Neuronal stem cell (in vitro differentiated cells): ENCODE measurements at regions not wholly inside any gene's neighbourhood (a gene's known extent, or its start where the extent isn't known, plus 50 kb on each side); places are given as distances from the start of the nearest gene placed in this dataset.

Experiments
- DNase-seq: peaks from one replicate; pipeline ENCODE4 v3.0.0-alpha.2; 2013; ENCODE audit warnings: low spot score
- H2AFZ ChIP-seq: one replicate; pipeline ENCODE4 v1.6.1; 2013; ENCODE audit warnings: mild to moderate bottlenecking, low read length, inconsistent platforms
- H2AK5ac ChIP-seq: 2 replicates; pipeline ENCODE4 v1.6.1; 2013; ENCODE audit warnings: low read depth, mild to moderate bottlenecking, inconsistent platforms, low read length, moderate library complexity, mixed read lengths
- H2BK120ac ChIP-seq: 2 replicates; pipeline ENCODE4 v1.6.1; 2013; ENCODE audit warnings: low read depth, mild to moderate bottlenecking, inconsistent platforms, low read length, moderate library complexity, mixed read lengths
- H2BK12ac ChIP-seq: one replicate; pipeline ENCODE4 v1.6.1; 2013; ENCODE audit warnings: low read length, inconsistent platforms
- H2BK15ac ChIP-seq: 2 replicates; pipeline ENCODE4 v1.6.1; 2013; ENCODE audit warnings: mild to moderate bottlenecking, low read length, inconsistent platforms, mixed read lengths
- H2BK5ac ChIP-seq: one replicate; pipeline ENCODE4 v1.6.1; 2013; ENCODE audit warnings: inconsistent platforms, mild to moderate bottlenecking, low read length, moderate library complexity
- H3K14ac ChIP-seq: one replicate; pipeline ENCODE4 v1.6.1; 2013; ENCODE audit warnings: low read length, inconsistent platforms
- H3K18ac ChIP-seq: 2 replicates; pipeline ENCODE4 v1.6.1; 2013; ENCODE audit warnings: low read length, inconsistent platforms
- H3K23ac ChIP-seq: 2 replicates; pipeline ENCODE4 v1.6.1; 2013; ENCODE audit warnings: low read depth, mild to moderate bottlenecking, mixed read lengths, low read length, inconsistent platforms; ENCODE audit not compliant: poor library complexity
- H3K27ac ChIP-seq: replicated peaks from 3 replicates; pipeline ENCODE4 v1.5.1; 2013; ENCODE audit warnings: low read length, inconsistent platforms
- H3K27me3 ChIP-seq, 3 experiments: 2 replicates each; pipeline ENCODE4 v1.6.1; 2013; ENCODE audit warnings: low read length in 3 of 3, mild to moderate bottlenecking in 2 of 3, inconsistent platforms in 1 of 3, low read depth in 1 of 3, mixed read lengths in 1 of 3, moderate library complexity in 1 of 3; ENCODE audit not compliant: control insufficient read depth in 3 of 3, insufficient read depth in 3 of 3
- H3K36me3 ChIP-seq, 2 donors: replicated peaks in 1 of 2; 2 replicates each; pipeline ENCODE4 v1.6.1; 2013; ENCODE audit warnings: low read length in 2 of 2; ENCODE audit not compliant: control insufficient read depth in 2 of 2, insufficient read depth in 2 of 2
- H3K4ac ChIP-seq: 2 replicates; pipeline ENCODE4 v1.6.1; 2013; ENCODE audit warnings: inconsistent platforms, mild to moderate bottlenecking, low read length, moderate library complexity
- H3K4me1 ChIP-seq, 2 donors: 1 replicate in 1 of 2; 2 replicates in 1 of 2; pipeline ENCODE4 v1.6.1; 2013; ENCODE audit warnings: low read length in 2 of 2, low read depth in 1 of 2; ENCODE audit not compliant: control insufficient read depth in 2 of 2, insufficient read depth in 1 of 2
- H3K4me2 ChIP-seq: one replicate; pipeline ENCODE4 v1.6.1; 2013; ENCODE audit warnings: mild to moderate bottlenecking, low read length, inconsistent platforms; ENCODE audit not compliant: insufficient read depth, poor library complexity, severe bottlenecking
- H3K4me3 ChIP-seq, 2 donors: 2 replicates each; pipeline ENCODE4 v1.5.1; 2013; ENCODE audit warnings: low read length in 2 of 2, mild to moderate bottlenecking in 2 of 2, inconsistent platforms in 1 of 2, moderate library complexity in 1 of 2
- H3K79me1 ChIP-seq: one replicate; pipeline ENCODE4 v1.6.1; 2013; ENCODE audit warnings: low read depth, mild to moderate bottlenecking, inconsistent platforms, low read length, moderate library complexity
- H3K9ac ChIP-seq: one replicate; pipeline ENCODE4 v1.6.1; 2013; ENCODE audit warnings: mild to moderate bottlenecking, low read depth, low read length, inconsistent platforms; ENCODE audit not compliant: poor library complexity
- H3K9me3 ChIP-seq, 2 donors: replicated peaks in 1 of 2; 2 replicates each; pipeline versions ENCODE3 to v1.6.1; 2013; ENCODE audit warnings: low read length in 2 of 2, mild to moderate bottlenecking in 2 of 2, inconsistent platforms in 1 of 2, low read depth in 1 of 2, mixed read lengths in 1 of 2, moderate library complexity in 1 of 2; ENCODE audit not compliant: control insufficient read depth in 2 of 2, insufficient read depth in 1 of 2
- H4K8ac ChIP-seq: one replicate; pipeline ENCODE4 v1.6.1; 2013; ENCODE audit warnings: low read depth, mild to moderate bottlenecking, inconsistent platforms, low read length, moderate library complexity
- H4K91ac ChIP-seq: one replicate; pipeline ENCODE4 v1.6.1; 2013; ENCODE audit warnings: low read length, low read depth, mild to moderate bottlenecking, inconsistent platforms; ENCODE audit not compliant: poor library complexity
- WGBS, 2 donors: extraction: QIAGEN DNeasy Blood & Tissue Kit; methylation state at CpG; one replicate each; pipeline ENCODE4 v1.1.7; 2013; ENCODE audit warnings: missing lambda C conversion rate in 2 of 2, mixed read lengths in 1 of 2; ENCODE audit not compliant: insufficient read length in 2 of 2, insufficient replicate concordance in 1 of 2; ENCODE audit errors: extremely low coverage in 2 of 2; 5-methylcytosine and 5-hydroxymethylcytosine counted together

- no peak overlapping the region for H3K4me2 ChIP-seq
- WGBS, 2 donors: no CpG with 5 or more reads among the region's 1 CpG
- no peak overlapping the region for H3K27ac ChIP-seq
These were observed 199.4 kb upstream of the CDKN3 start for GRCh38 chr14:54197369-54197768.

GRCh38 chr14:54200726-54201125 lies 196.1 kb upstream of the CDKN3 start:
- Histone ChIP-seq H3K9ac (no peak overlapping the region), H2BK15ac (no peak overlapping the region), H2BK12ac (no peak overlapping the region), H3K36me3 (no peaks in the 10 kb centered on the region), H2AK5ac (no peak overlapping the region), H3K79me1 (no peaks in the 10 kb centered on the region), H3K18ac (no peak overlapping the region), H3K14ac (no peak overlapping the region), H2BK5ac (no peak overlapping the region), H3K4me2 (no peak overlapping the region), H3K4ac (no peak overlapping the region), H4K8ac (no peak overlapping the region), H3K27me3 (no peaks in the 10 kb centered on the region), H4K91ac (no peak overlapping the region), H3K4me3 (no peak overlapping the region), H2AFZ (no peak overlapping the region), H3K9me3 (peaks cover 4 to 6% of the 10 kb centered on the region in 2 donors), H3K4me1 (no peaks in the 10 kb centered on the region), H3K27ac (no peak overlapping the region), H2BK120ac (no peak overlapping the region), H3K23ac (no peak overlapping the region)
- no CpG with 5 or more reads among the region's 2 CpGs for WGBS, 2 donors
- no peak for DNase-seq

More at GRCh38 chr14:54197369-54197768, 199.4 kb upstream of the CDKN3 start:
- Histone ChIP-seq H3K4ac (no peak overlapping the region), H2BK120ac (no peak overlapping the region), H2BK15ac (no peak overlapping the region), H4K91ac (no peak overlapping the region), H3K9ac (no peak overlapping the region), H4K8ac (no peak overlapping the region), H3K4me3 (no peak overlapping the region), H2BK5ac (no peak overlapping the region), H3K18ac (no peak overlapping the region), H3K14ac (no peak overlapping the region), H3K23ac (no peak overlapping the region), H2BK12ac (no peak overlapping the region), H3K79me1 (no peaks in the 10 kb centered on the region), H3K27me3 (no peaks in the 10 kb centered on the region), H3K36me3 (no peaks in the 10 kb centered on the region), H3K4me1 (no peaks in the 10 kb centered on the region), H2AK5ac (no peak overlapping the region), H2AFZ (no peak overlapping the region), H3K9me3 (peaks cover 7 to 8% of the 10 kb centered on the region in 2 donors)
- no peak for DNase-seq

- H2BK15ac ChIP-seq: no peak overlapping the region
- no peak overlapping the region for H3K23ac ChIP-seq
- H3K27ac ChIP-seq: no peak overlapping the region
- H3K4me3 ChIP-seq: no peak overlapping the region
- no peak overlapping the region for H3K9ac ChIP-seq
- H3K14ac ChIP-seq: no peak overlapping the region
- H2AFZ ChIP-seq: no peak overlapping the region
- no peaks in the 10 kb centered on the region for H3K36me3 ChIP-seq
- H3K18ac ChIP-seq: no peak overlapping the region
- peaks cover 4 to 6% of the 10 kb centered on the region in 2 donors for H3K9me3 ChIP-seq
- no peak overlapping the region for H2AK5ac ChIP-seq
- H3K79me1 ChIP-seq: no peaks in the 10 kb centered on the region
- DNase-seq: no peak
- H2BK120ac ChIP-seq: no peak overlapping the region
- no peak overlapping the region for H2BK5ac ChIP-seq
- H3K4me2 ChIP-seq: no peak overlapping the region
- H4K91ac ChIP-seq: no peak overlapping the region
- H4K8ac ChIP-seq: no peak overlapping the region
- no peak overlapping the region for H2BK12ac ChIP-seq
- no peaks in the 10 kb centered on the region for H3K27me3 ChIP-seq
- 100% methylated on average over 1 of the region's 6 CpGs; no CpG with 5 or more reads in 1 of the 2 donors for WGBS, 2 donors
- no peaks in the 10 kb centered on the region for H3K4me1 ChIP-seq
- no peak overlapping the region for H3K4ac ChIP-seq
These were observed 194.5 kb upstream of the CDKN3 start for GRCh38 chr14:54202288-54202687.

- H3K79me1 ChIP-seq: no peaks in the 10 kb centered on the region
- H2BK12ac ChIP-seq: no peak overlapping the region
- H3K18ac ChIP-seq: no peak overlapping the region
- H4K8ac ChIP-seq: no peak overlapping the region
- WGBS, 2 donors: no CpG with 5 or more reads among the region's 1 CpG
- no peak overlapping the region for H4K91ac ChIP-seq
- no peak overlapping the region for H2AFZ ChIP-seq
- H3K27ac ChIP-seq: no peak overlapping the region
- peaks cover 0 to under 1% of the 10 kb centered on the region in 2 donors for H3K4me1 ChIP-seq
- H3K4me2 ChIP-seq: no peak overlapping the region
- H2BK15ac ChIP-seq: no peak overlapping the region
- H3K27me3 ChIP-seq: peaks cover 0 to 2% (median 0%) of the 10 kb centered on the region in 3 experiments
- no peaks in the 10 kb centered on the region for H3K36me3 ChIP-seq
- H3K14ac ChIP-seq: no peak overlapping the region
- no peak for DNase-seq
- H3K9ac ChIP-seq: no peak overlapping the region
- H3K9me3 ChIP-seq: peaks cover 4% of the 10 kb centered on the region in 2 donors
- no peak overlapping the region for H2BK120ac ChIP-seq
- H2AK5ac ChIP-seq: no peak overlapping the region
- no peak overlapping the region for H3K4ac ChIP-seq
- no peak overlapping the region for H3K4me3 ChIP-seq
- H3K23ac ChIP-seq: no peak overlapping the region
- no peak overlapping the region for H2BK5ac ChIP-seq
These were observed 190.3 kb upstream of the CDKN3 start for GRCh38 chr14:54206516-54206915.
